HG03565 (cell line): ENCODE measurements at regions not wholly inside any gene's neighbourhood (a gene's known extent, or its start where the extent isn't known, plus 50 kb on each side); places are given as distances from the start of the nearest gene placed in this dataset.
"Not testable (repeated sequence)": the region's sequence is repeated elsewhere in the genome, so short reads cannot be mapped to it uniquely, and the experiment has no call there.

Source experiments
- ATAC-seq: cut with Tn5 transposase; IDR thresholded peaks from one replicate; pipeline ENCODE4 v1.9.1; 2021; ENCODE audit warnings: mild to moderate bottlenecking, moderate library complexity; ENCODE audit not compliant: unreplicated experiment

- not testable (repeated sequence) for ATAC-seq
Observed at GRCh38 chr9:61953108-61953507, 763.3 kb downstream of the SPATA31A7 start.

- not testable (repeated sequence) for ATAC-seq
Observed at GRCh38 chr9:61971635-61972034, 781.8 kb downstream of the SPATA31A7 start.

GRCh38 chr9:61974501-61974900 lies 784.7 kb downstream of the SPATA31A7 start:
- not testable (repeated sequence) for ATAC-seq

GRCh38 chr9:61976318-61976717 lies 786.5 kb downstream of the SPATA31A7 start:
- ATAC-seq, result not testable (repeated sequence)

- not testable (repeated sequence) for ATAC-seq
Observed at GRCh38 chr9:61982727-61983126, 792.9 kb downstream of the SPATA31A7 start.

GRCh38 chr9:61983441-61983840 lies 793.6 kb downstream of the SPATA31A7 start:
- not testable (repeated sequence) for ATAC-seq

- ATAC-seq, result not testable (repeated sequence)
Observed at GRCh38 chr9:61983954-61984353, 794.1 kb downstream of the SPATA31A7 start.

GRCh38 chr9:61984513-61984912 lies 794.7 kb downstream of the SPATA31A7 start:
- not testable (repeated sequence) for ATAC-seq

- not testable (repeated sequence) for ATAC-seq
Observed at GRCh38 chr9:61992110-61992509, 802.3 kb downstream of the SPATA31A7 start.

GRCh38 chr9:62032441-62032840 lies 842.6 kb downstream of the SPATA31A7 start:
- not testable (repeated sequence) for ATAC-seq

- ATAC-seq, result not testable (repeated sequence)
Observed at GRCh38 chr9:62038260-62038659, 848.4 kb downstream of the SPATA31A7 start.

- ATAC-seq, result not testable (repeated sequence)
Observed at GRCh38 chr9:62058155-62058554, 868.3 kb downstream of the SPATA31A7 start.

- not testable (repeated sequence) for ATAC-seq
Observed at GRCh38 chr9:62071043-62071442, 881.2 kb downstream of the SPATA31A7 start.

GRCh38 chr9:62073401-62073800 lies 883.6 kb downstream of the SPATA31A7 start:
- not testable (repeated sequence) for ATAC-seq

- ATAC-seq, result not testable (repeated sequence)
Observed at GRCh38 chr9:62084245-62084644, 894.4 kb downstream of the SPATA31A7 start.

- not testable (repeated sequence) for ATAC-seq
Observed at GRCh38 chr9:62095714-62096345, 906.0 kb downstream of the SPATA31A7 start.

GRCh38 chr9:62110486-62110885 lies 920.6 kb downstream of the SPATA31A7 start:
- ATAC-seq, result peak; percentile 99

- not testable (repeated sequence) for ATAC-seq
Observed at GRCh38 chr9:62116951-62117640, 927.3 kb downstream of the SPATA31A7 start.

- not testable (repeated sequence) for ATAC-seq
Observed at GRCh38 chr9:62119656-62120055, 929.8 kb downstream of the SPATA31A7 start.

GRCh38 chr9:62125631-62126611 lies 936.1 kb downstream of the SPATA31A7 start:
- ATAC-seq, result not testable (repeated sequence)

GRCh38 chr9:62135022-62135421 lies 945.2 kb downstream of the SPATA31A7 start:
- not testable (repeated sequence) for ATAC-seq
